WTC11 (cell line): ENCODE measurements at regions not wholly inside any gene's neighbourhood (a gene's known extent, or its start where the extent isn't known, plus 50 kb on each side); places are given as distances from the start of the nearest gene placed in this dataset.

Experiments used
- ATAC-seq: fragments of 200-7000 bp; cut with Tn5 transposase; 2 replicates; pipeline ENCODE4 v1.10.0; 2021; ENCODE audit warnings: mild to moderate bottlenecking, moderate library complexity
- CTCF ChIA-PET: fragments of 300-600 bp; sonication (Branson Sonifier 250); formaldehyde crosslinking; loops from one replicate; lab custom pipeline; 2021; ENCODE audit warnings: antibody characterized with exemption; lab: Charles Lee
- POLR2A ChIA-PET: fragments of 350-600 bp; sonication (Branson Sonifier 250); formaldehyde crosslinking; loops from one replicate; lab custom pipeline; 2021; ENCODE audit warnings: antibody characterized with exemption; lab: Charles Lee
- DNase-seq: peaks from one replicate; pipeline ENCODE4 v3.0.0; 2021; ENCODE audit warnings: low spot score
- H3K27ac Mint-ChIP-seq: 2 replicates; pipeline ENCODE4 v1.8.0; 2021; ENCODE audit warnings: mixed read lengths
- H3K27me3 Mint-ChIP-seq: 2 replicates; pipeline ENCODE4 v1.8.0; 2021; ENCODE audit warnings: low read depth, mild to moderate bottlenecking, moderate library complexity, mixed read lengths
- H3K36me3 Mint-ChIP-seq: 2 replicates; pipeline ENCODE4 v1.8.0; 2021; ENCODE audit warnings: mixed read lengths
- H3K4me1 Mint-ChIP-seq: 2 replicates; pipeline ENCODE4 v1.8.0; 2022; ENCODE audit warnings: mixed read lengths
- H3K4me3 Mint-ChIP-seq: 2 replicates; pipeline ENCODE4 v1.8.0; 2021; ENCODE audit warnings: mild to moderate bottlenecking, moderate library complexity, mixed read lengths
- H3K9me3 Mint-ChIP-seq: 2 replicates; pipeline ENCODE4 v1.8.0; 2021; ENCODE audit warnings: mixed read lengths
- GTF2I ChIP-seq: fragments of 250-450 bp; sonication (Bioruptor Pico); conservative IDR thresholded peaks from 2 replicates; pipeline ENCODE4 v1.4.0; 2021; ENCODE audit warnings: mild to moderate bottlenecking
- IRF2 ChIP-seq: sonication (generic); formaldehyde crosslinking; IDR thresholded peaks from 2 replicates; pipeline ENCODE4 v1.8.0; 2022; ENCODE audit warnings: low read depth, missing genetic modification reagents, borderline replicate concordance
- MXD4 ChIP-seq: fragments of 250-450 bp; sonication (Bioruptor Pico); IDR thresholded peaks from 2 replicates; pipeline ENCODE4 v1.8.0; 2021; ENCODE audit warnings: mild to moderate bottlenecking, moderate library complexity, borderline replicate concordance
- RELA ChIP-seq: sonication (generic); formaldehyde crosslinking; IDR thresholded peaks from 2 replicates; pipeline ENCODE4 v1.8.1; 2022; ENCODE audit warnings: missing genetic modification reagents, mild to moderate bottlenecking, borderline replicate concordance
- TEAD1 ChIP-seq: sonication (generic); formaldehyde crosslinking; IDR thresholded peaks from 2 replicates; pipeline ENCODE4 v1.8.0; 2022; ENCODE audit warnings: mild to moderate bottlenecking, missing genetic modification reagents
- ZNF121 ChIP-seq: sonication (generic); formaldehyde crosslinking; IDR thresholded peaks from 2 replicates; pipeline ENCODE4 v1.8.0; 2023; ENCODE audit warnings: missing genetic modification reagents
- ZNF671 ChIP-seq: fragments of 250-450 bp; sonication (Bioruptor Pico); IDR thresholded peaks from 2 replicates; pipeline ENCODE4 v1.8.0; 2021; ENCODE audit warnings: mild to moderate bottlenecking
- TF ChIP-seq, protein P1 (sequence below): sonication (generic); formaldehyde crosslinking; IDR thresholded peaks from 2 replicates; pipeline ENCODE4 v1.8.0; 2022; ENCODE audit warnings: mild to moderate bottlenecking, missing genetic modification reagents
- TF ChIP-seq, protein P2 (sequence below): sonication (generic); formaldehyde crosslinking; IDR thresholded peaks from 2 replicates; pipeline ENCODE4 v1.8.1; 2022; ENCODE audit warnings: low read depth, mild to moderate bottlenecking, moderate library complexity, missing genetic modification reagents, borderline replicate concordance
- TF ChIP-seq, protein P3 (sequence below): fragments of 250-450 bp; sonication (Bioruptor Pico); IDR thresholded peaks from 2 replicates; pipeline ENCODE4 v1.9.0; 2021; ENCODE audit warnings: mild to moderate bottlenecking
- TF ChIP-seq, protein P4 (sequence below): sonication (generic); formaldehyde crosslinking; IDR thresholded peaks from 2 replicates; pipeline ENCODE4 v1.8.0; 2022; ENCODE audit warnings: mild to moderate bottlenecking, missing genetic modification reagents
- TF ChIP-seq, protein P5 (sequence below): fragments of 200-600 bp; IDR thresholded peaks from 2 replicates; pipeline ENCODE4 v1.8.0; 2022; ENCODE audit warnings: antibody characterized with exemption
- TF ChIP-seq, protein P6 (sequence below): sonication (generic); formaldehyde crosslinking; conservative IDR thresholded peaks from 2 replicates; pipeline ENCODE4 v1.8.1; 2023; ENCODE audit warnings: mild to moderate bottlenecking, low read depth, missing genetic modification reagents, moderate library complexity
- TF ChIP-seq, protein P7 (sequence below): sonication (generic); formaldehyde crosslinking; IDR thresholded peaks from 2 replicates; pipeline ENCODE4 v1.8.1; 2022; ENCODE audit warnings: mild to moderate bottlenecking, moderate library complexity, missing genetic modification reagents
- TF ChIP-seq, protein P8 (sequence below): sonication (generic); formaldehyde crosslinking; IDR thresholded peaks from 2 replicates; pipeline ENCODE4 v1.8.0; 2022; ENCODE audit warnings: mild to moderate bottlenecking, missing genetic modification reagents

DNA sequence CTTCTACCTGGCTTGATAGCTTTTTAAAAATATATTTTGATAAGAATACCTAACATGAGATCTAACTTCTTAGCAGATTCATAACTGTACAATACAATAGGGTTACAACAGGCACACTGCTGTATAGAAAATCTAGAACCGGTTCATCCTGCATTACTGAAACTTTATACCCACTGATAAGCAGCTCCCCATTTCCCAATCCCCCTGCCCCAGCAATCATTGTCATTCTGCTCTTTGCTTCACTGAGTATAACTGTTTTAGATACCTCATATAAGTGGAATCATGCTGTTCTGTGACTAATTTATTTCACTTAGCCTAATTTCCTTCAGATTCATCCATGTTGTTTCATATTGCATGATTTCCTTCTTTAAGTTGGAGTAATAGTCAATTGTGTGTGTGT is 906.0 kb downstream of the GBE1 start (continued):
- TF ChIP-seq, protein P1, sequence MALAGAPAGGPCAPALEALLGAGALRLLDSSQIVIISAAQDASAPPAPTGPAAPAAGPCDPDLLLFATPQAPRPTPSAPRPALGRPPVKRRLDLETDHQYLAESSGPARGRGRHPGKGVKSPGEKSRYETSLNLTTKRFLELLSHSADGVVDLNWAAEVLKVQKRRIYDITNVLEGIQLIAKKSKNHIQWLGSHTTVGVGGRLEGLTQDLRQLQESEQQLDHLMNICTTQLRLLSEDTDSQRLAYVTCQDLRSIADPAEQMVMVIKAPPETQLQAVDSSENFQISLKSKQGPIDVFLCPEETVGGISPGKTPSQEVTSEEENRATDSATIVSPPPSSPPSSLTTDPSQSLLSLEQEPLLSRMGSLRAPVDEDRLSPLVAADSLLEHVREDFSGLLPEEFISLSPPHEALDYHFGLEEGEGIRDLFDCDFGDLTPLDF (CRISPR knock-in tag), result no peak

DNA sequence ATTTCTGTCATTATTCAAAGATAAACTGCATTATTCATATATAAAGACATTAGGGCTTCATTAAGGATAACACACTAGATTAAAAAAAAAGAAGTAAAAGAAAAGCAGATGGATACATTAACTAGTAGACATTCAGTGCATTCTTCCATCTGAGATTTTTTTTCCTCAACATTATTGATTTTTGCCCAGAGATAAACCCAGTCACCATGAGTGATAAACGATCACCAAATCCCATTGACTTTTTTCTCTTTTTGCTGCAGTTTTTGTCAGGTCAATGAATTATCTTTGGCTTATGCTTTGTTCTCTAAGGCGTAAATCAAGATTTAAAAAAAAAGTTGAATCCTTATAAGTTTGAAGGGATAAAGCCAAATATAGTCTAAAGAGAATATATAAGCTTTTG is 925.0 kb downstream of the GBE1 start:
- peaks cover 19% of the 10 kb centered on the region for H3K9me3 Mint-ChIP-seq
- DNase-seq, result no peak
- peaks cover 5% of the 10 kb centered on the region; the same call in 1 of the 2 replicates for H3K36me3 Mint-ChIP-seq
- H3K27me3 Mint-ChIP-seq, result no peaks in the 10 kb centered on the region
- H3K4me1 Mint-ChIP-seq, result no peaks in the 10 kb centered on the region
- no peak for ATAC-seq
- no peak overlapping the region for H3K27ac Mint-ChIP-seq
- no peak overlapping the region for H3K4me3 Mint-ChIP-seq
- TF ChIP-seq, protein P2, sequence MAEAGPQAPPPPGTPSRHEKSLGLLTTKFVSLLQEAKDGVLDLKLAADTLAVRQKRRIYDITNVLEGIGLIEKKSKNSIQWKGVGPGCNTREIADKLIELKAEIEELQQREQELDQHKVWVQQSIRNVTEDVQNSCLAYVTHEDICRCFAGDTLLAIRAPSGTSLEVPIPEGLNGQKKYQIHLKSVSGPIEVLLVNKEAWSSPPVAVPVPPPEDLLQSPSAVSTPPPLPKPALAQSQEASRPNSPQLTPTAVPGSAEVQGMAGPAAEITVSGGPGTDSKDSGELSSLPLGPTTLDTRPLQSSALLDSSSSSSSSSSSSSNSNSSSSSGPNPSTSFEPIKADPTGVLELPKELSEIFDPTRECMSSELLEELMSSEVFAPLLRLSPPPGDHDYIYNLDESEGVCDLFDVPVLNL (CRISPR knock-in tag), result no peak
- TF ChIP-seq, protein P3, sequence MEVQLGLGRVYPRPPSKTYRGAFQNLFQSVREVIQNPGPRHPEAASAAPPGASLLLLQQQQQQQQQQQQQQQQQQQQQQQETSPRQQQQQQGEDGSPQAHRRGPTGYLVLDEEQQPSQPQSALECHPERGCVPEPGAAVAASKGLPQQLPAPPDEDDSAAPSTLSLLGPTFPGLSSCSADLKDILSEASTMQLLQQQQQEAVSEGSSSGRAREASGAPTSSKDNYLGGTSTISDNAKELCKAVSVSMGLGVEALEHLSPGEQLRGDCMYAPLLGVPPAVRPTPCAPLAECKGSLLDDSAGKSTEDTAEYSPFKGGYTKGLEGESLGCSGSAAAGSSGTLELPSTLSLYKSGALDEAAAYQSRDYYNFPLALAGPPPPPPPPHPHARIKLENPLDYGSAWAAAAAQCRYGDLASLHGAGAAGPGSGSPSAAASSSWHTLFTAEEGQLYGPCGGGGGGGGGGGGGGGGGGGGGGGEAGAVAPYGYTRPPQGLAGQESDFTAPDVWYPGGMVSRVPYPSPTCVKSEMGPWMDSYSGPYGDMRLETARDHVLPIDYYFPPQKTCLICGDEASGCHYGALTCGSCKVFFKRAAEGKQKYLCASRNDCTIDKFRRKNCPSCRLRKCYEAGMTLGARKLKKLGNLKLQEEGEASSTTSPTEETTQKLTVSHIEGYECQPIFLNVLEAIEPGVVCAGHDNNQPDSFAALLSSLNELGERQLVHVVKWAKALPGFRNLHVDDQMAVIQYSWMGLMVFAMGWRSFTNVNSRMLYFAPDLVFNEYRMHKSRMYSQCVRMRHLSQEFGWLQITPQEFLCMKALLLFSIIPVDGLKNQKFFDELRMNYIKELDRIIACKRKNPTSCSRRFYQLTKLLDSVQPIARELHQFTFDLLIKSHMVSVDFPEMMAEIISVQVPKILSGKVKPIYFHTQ, result no peak
- TF ChIP-seq, protein P4, sequence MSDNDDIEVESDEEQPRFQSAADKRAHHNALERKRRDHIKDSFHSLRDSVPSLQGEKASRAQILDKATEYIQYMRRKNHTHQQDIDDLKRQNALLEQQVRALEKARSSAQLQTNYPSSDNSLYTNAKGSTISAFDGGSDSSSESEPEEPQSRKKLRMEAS (CRISPR knock-in tag), result no peak
- TF ChIP-seq MXD4 (CRISPR knock-in tag) (no peak), GTF2I (CRISPR knock-in tag) (no peak), TEAD1 (CRISPR knock-in tag) (no peak), ZNF671 (CRISPR knock-in tag) (no peak), IRF2 (no peak), ZNF121 (CRISPR knock-in tag) (no peak), RELA (CRISPR knock-in tag) (no peak)
- TF ChIP-seq, protein P5, sequence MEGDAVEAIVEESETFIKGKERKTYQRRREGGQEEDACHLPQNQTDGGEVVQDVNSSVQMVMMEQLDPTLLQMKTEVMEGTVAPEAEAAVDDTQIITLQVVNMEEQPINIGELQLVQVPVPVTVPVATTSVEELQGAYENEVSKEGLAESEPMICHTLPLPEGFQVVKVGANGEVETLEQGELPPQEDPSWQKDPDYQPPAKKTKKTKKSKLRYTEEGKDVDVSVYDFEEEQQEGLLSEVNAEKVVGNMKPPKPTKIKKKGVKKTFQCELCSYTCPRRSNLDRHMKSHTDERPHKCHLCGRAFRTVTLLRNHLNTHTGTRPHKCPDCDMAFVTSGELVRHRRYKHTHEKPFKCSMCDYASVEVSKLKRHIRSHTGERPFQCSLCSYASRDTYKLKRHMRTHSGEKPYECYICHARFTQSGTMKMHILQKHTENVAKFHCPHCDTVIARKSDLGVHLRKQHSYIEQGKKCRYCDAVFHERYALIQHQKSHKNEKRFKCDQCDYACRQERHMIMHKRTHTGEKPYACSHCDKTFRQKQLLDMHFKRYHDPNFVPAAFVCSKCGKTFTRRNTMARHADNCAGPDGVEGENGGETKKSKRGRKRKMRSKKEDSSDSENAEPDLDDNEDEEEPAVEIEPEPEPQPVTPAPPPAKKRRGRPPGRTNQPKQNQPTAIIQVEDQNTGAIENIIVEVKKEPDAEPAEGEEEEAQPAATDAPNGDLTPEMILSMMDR, result no peak
- TF ChIP-seq, protein P6, sequence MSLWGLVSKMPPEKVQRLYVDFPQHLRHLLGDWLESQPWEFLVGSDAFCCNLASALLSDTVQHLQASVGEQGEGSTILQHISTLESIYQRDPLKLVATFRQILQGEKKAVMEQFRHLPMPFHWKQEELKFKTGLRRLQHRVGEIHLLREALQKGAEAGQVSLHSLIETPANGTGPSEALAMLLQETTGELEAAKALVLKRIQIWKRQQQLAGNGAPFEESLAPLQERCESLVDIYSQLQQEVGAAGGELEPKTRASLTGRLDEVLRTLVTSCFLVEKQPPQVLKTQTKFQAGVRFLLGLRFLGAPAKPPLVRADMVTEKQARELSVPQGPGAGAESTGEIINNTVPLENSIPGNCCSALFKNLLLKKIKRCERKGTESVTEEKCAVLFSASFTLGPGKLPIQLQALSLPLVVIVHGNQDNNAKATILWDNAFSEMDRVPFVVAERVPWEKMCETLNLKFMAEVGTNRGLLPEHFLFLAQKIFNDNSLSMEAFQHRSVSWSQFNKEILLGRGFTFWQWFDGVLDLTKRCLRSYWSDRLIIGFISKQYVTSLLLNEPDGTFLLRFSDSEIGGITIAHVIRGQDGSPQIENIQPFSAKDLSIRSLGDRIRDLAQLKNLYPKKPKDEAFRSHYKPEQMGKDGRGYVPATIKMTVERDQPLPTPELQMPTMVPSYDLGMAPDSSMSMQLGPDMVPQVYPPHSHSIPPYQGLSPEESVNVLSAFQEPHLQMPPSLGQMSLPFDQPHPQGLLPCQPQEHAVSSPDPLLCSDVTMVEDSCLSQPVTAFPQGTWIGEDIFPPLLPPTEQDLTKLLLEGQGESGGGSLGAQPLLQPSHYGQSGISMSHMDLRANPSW (CRISPR knock-in tag), result no peak
- TF ChIP-seq, protein P7, sequence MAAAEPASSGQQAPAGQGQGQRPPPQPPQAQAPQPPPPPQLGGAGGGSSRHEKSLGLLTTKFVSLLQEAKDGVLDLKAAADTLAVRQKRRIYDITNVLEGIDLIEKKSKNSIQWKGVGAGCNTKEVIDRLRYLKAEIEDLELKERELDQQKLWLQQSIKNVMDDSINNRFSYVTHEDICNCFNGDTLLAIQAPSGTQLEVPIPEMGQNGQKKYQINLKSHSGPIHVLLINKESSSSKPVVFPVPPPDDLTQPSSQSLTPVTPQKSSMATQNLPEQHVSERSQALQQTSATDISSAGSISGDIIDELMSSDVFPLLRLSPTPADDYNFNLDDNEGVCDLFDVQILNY (CRISPR knock-in tag), result no peak
- TF ChIP-seq, protein P8, sequence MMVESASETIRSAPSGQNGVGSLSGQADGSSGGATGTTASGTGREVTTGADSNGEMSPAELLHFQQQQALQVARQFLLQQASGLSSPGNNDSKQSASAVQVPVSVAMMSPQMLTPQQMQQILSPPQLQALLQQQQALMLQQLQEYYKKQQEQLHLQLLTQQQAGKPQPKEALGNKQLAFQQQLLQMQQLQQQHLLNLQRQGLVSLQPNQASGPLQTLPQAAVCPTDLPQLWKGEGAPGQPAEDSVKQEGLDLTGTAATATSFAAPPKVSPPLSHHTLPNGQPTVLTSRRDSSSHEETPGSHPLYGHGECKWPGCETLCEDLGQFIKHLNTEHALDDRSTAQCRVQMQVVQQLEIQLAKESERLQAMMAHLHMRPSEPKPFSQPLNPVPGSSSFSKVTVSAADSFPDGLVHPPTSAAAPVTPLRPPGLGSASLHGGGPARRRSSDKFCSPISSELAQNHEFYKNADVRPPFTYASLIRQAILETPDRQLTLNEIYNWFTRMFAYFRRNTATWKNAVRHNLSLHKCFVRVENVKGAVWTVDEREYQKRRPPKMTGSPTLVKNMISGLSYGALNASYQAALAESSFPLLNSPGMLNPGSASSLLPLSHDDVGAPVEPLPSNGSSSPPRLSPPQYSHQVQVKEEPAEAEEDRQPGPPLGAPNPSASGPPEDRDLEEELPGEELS (CRISPR knock-in tag), result no peak
- POLR2A ChIA-PET, result interaction anchor here (0.6 kb wide), 1 partner anchor 61 kb away, joined by 4 read pairs; no protein-coding TSS in a partner anchor
- CTCF ChIA-PET, result no interaction called here
